GM20000 (cell line): ENCODE measurements at regions not wholly inside any gene's neighbourhood (a gene's known extent, or its start where the extent isn't known, plus 50 kb on each side); places are given as distances from the start of the nearest gene placed in this dataset.
A peak's percentile ranks its signal among the peaks of the same experiment; 100 is the strongest.

Experiments used
- DNase-seq: peaks from one replicate; pipeline ENCODE4 v3.0.0; 2012; ENCODE audit warnings: low spot score
- CTCF ChIP-seq: IDR thresholded peaks from 2 replicates; pipeline ENCODE4 v1.5.1; 2012; ENCODE audit warnings: mild to moderate bottlenecking, control low read depth; ENCODE audit errors: extremely low read depth, missing control alignments

GRCh38 chrX:15072880-15073279 lies 197.0 kb downstream of the ASB9 start:
- DNase-seq = peak; percentile 2
- TF ChIP-seq CTCF = no peak

GRCh38 chrX:15072259-15072658 lies 197.6 kb downstream of the ASB9 start:
- DNase-seq = no peak
- no peak for TF ChIP-seq CTCF

- no peak for DNase-seq
- no peak for TF ChIP-seq CTCF
Measured at GRCh38 chrX:15059474-15059873, 186.3 kb downstream of the MOSPD2 start.

- no peak for TF ChIP-seq CTCF
- no peak for DNase-seq
Measured at GRCh38 chrX:15056044-15056443, 182.8 kb downstream of the MOSPD2 start.

- DNase-seq = no peak
- TF ChIP-seq CTCF = no peak
Measured at GRCh38 chrX:15055146-15055930, 182.1 kb downstream of the MOSPD2 start.

GRCh38 chrX:15050395-15050794 lies 177.2 kb downstream of the MOSPD2 start:
- no peak for DNase-seq
- TF ChIP-seq CTCF = no peak

DNA sequence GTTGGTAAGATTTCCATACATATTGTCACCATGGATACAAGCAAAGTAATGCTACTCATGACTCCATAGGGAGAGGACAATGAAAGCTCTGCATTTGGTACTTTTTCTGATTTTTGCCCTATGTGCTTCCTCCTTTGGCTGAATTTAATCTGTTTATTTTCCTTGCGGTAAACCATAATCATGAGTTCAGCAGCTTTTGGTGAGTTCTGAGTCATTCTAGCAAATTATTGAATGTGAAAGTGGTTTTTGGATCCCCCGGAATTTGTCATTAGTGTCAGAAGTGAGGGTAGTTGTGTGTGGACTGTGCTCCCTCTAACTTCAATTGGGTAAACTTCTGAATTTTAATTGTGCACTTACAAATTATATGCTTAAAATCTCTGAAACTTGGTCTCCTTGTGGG lies 170.3 kb downstream of the MOSPD2 start:
- DNase-seq = peak; percentile 2
- TF ChIP-seq CTCF = no peak
